ENCODE measurements at regions not wholly inside any gene's neighbourhood (a gene's known extent, or its start where the extent isn't known, plus 50 kb on each side); places are given as distances from the start of the nearest gene placed in this dataset.

DNA sequence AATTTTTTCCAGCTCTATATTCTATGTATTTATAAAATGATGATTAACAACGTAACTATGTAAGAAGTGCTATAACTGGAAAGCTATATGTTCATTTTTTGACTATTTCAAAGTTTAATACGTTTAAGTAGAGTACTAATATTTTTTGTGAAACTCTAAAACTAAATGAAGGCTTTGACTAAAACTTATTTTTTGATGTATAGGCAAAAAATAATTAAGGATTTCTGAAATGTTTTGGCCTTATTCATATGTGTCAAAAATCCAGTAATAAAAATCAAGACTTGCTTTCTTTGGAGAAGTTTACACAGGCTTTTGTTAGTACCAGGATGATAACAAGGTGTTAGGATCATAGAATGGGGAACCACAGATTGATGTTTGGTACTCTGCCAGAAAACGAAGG lies 58.2 kb upstream of the ZEB2 start:
- no peaks in the 10 kb centered on the region for H3F3A ChIP-seq (replicated peaks; ENCODE audit: low read depth)
- no peaks in the 10 kb centered on the region for H3K36me3 ChIP-seq (ENCODE audit: insufficient read depth)
- H4K20me1 ChIP-seq (replicated peaks; ENCODE audit: insufficient read depth), result no peaks in the 10 kb centered on the region
- no peaks in the 10 kb centered on the region for H3K79me2 ChIP-seq (replicated peaks; ENCODE audit: insufficient read depth)
- no peaks in the 10 kb centered on the region for H3K9me2 ChIP-seq (ENCODE audit: insufficient read depth)
- H3K4me1 Mint-ChIP-seq, result peaks cover 34% of the 10 kb centered on the region
- H3K4me3 Mint-ChIP-seq, result no peak overlapping the region
- no peak overlapping the region for H3K27ac ChIP-seq (ENCODE audit: low read depth)
- no peak overlapping the region for H3K4me3 ChIP-seq
- H3K4me2 ChIP-seq, result no peak overlapping the region
- H3K36me3 Mint-ChIP-seq (ENCODE audit: low read depth), result no peaks in the 10 kb centered on the region
- DNase-seq (ENCODE audit: low spot score) (no peak), ATAC-seq (no peak)
- no peaks in the 10 kb centered on the region for H3K9me3 Mint-ChIP-seq
- H3K4me1 ChIP-seq (ENCODE audit: insufficient read depth), result peaks cover 29% of the 10 kb centered on the region
- no peak overlapping the region for H3K27ac Mint-ChIP-seq
- H2AFZ ChIP-seq, result no peak overlapping the region
- TF ChIP-seq EZH2phosphoT487 (IDR thresholded peaks at IDR 0.05; ENCODE audit: unreplicated experiment) (no peak), POLR2AphosphoS5 (IDR thresholded peaks at IDR 0.05; ENCODE audit: low read depth) (no peak), NANOG (IDR thresholded peaks at IDR 0.05; ENCODE audit: borderline replicate concordance) (no peak), JUNB (IDR thresholded peaks at IDR 0.05; ENCODE audit: unreplicated experiment) (no peak), STAT1 (IDR thresholded peaks at IDR 0.05; ENCODE audit: unreplicated experiment) (no peak), CREB1 (CRISPR knock-in tag; IDR thresholded peaks at IDR 0.05; ENCODE audit: low read depth) (no peak), EZH2 (IDR thresholded peaks at IDR 0.05; ENCODE audit: low read depth, unreplicated experiment) (no peak)
- TF ChIP-seq, protein P1, sequence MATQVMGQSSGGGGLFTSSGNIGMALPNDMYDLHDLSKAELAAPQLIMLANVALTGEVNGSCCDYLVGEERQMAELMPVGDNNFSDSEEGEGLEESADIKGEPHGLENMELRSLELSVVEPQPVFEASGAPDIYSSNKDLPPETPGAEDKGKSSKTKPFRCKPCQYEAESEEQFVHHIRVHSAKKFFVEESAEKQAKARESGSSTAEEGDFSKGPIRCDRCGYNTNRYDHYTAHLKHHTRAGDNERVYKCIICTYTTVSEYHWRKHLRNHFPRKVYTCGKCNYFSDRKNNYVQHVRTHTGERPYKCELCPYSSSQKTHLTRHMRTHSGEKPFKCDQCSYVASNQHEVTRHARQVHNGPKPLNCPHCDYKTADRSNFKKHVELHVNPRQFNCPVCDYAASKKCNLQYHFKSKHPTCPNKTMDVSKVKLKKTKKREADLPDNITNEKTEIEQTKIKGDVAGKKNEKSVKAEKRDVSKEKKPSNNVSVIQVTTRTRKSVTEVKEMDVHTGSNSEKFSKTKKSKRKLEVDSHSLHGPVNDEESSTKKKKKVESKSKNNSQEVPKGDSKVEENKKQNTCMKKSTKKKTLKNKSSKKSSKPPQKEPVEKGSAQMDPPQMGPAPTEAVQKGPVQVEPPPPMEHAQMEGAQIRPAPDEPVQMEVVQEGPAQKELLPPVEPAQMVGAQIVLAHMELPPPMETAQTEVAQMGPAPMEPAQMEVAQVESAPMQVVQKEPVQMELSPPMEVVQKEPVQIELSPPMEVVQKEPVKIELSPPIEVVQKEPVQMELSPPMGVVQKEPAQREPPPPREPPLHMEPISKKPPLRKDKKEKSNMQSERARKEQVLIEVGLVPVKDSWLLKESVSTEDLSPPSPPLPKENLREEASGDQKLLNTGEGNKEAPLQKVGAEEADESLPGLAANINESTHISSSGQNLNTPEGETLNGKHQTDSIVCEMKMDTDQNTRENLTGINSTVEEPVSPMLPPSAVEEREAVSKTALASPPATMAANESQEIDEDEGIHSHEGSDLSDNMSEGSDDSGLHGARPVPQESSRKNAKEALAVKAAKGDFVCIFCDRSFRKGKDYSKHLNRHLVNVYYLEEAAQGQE (IDR thresholded peaks at IDR 0.05; ENCODE audit: unreplicated experiment), result no peak
- H3K27me3 ChIP-seq (ENCODE audit: insufficient read depth), result no peaks in the 10 kb centered on the region
- no peaks in the 10 kb centered on the region for H3K27me3 Mint-ChIP-seq (ENCODE audit: insufficient read depth, low read depth, poor library complexity)

DNA sequence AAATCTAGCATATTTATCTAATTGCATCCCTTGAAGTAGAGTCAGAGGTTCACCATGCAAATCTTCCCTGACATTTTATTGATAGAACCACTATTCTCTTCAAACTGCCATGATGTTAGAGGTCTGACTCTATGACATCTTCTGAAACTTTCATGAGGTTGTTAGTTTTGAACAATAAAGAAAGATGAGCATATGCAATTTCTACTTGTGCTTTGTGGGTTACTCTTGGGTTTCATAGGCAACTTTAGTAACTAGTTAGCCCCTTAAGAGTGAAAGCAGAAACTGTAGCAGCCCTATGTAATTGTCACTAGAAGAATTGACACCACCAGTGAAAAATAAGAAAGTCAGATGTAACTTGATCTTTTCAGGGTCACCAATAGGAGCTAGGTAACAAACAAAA lies 53.1 kb upstream of the ZEB2 start:
- no peak overlapping the region for H3K4me2 ChIP-seq
- peaks cover 3% of the 10 kb centered on the region for H3K27me3 Mint-ChIP-seq (ENCODE audit: insufficient read depth, low read depth, poor library complexity)
- H3K36me3 Mint-ChIP-seq (ENCODE audit: low read depth), result no peaks in the 10 kb centered on the region
- H3K4me3 ChIP-seq, result no peak overlapping the region
- H3F3A ChIP-seq (replicated peaks; ENCODE audit: low read depth), result no peaks in the 10 kb centered on the region
- ATAC-seq (no peak), DNase-seq (ENCODE audit: low spot score) (no peak)
- H3K27ac Mint-ChIP-seq, result no peak overlapping the region
- peaks cover 19% of the 10 kb centered on the region; the same call in 2 of the 3 replicates for H3K4me1 Mint-ChIP-seq
- peaks cover 18% of the 10 kb centered on the region for H3K4me1 ChIP-seq (ENCODE audit: insufficient read depth)
- no peak overlapping the region for H3K27ac ChIP-seq (ENCODE audit: low read depth)
- H3K9me2 ChIP-seq (ENCODE audit: insufficient read depth), result no peaks in the 10 kb centered on the region
- H3K79me2 ChIP-seq (replicated peaks; ENCODE audit: insufficient read depth), result no peaks in the 10 kb centered on the region
- H3K36me3 ChIP-seq (ENCODE audit: insufficient read depth), result no peaks in the 10 kb centered on the region
- H3K27me3 ChIP-seq (ENCODE audit: insufficient read depth), result no peaks in the 10 kb centered on the region
- no peaks in the 10 kb centered on the region for H4K20me1 ChIP-seq (replicated peaks; ENCODE audit: insufficient read depth)
- no peak overlapping the region for H2AFZ ChIP-seq
- H3K4me3 Mint-ChIP-seq, result no peak overlapping the region
- H3K9me3 Mint-ChIP-seq, result no peaks in the 10 kb centered on the region; the same call in 2 of the 3 replicates
- TF ChIP-seq EZH2 (IDR thresholded peaks at IDR 0.05; ENCODE audit: low read depth, unreplicated experiment), result no peak
- no peak for TF ChIP-seq POLR2AphosphoS5 (IDR thresholded peaks at IDR 0.05; ENCODE audit: low read depth)
- no peak for TF ChIP-seq CREB1 (CRISPR knock-in tag; IDR thresholded peaks at IDR 0.05; ENCODE audit: low read depth)
- no peak for TF ChIP-seq STAT1 (IDR thresholded peaks at IDR 0.05; ENCODE audit: unreplicated experiment)
- TF ChIP-seq ZNF114 (CRISPR knock-in tag; IDR thresholded peaks at IDR 0.05), result no peak
- no peak for TF ChIP-seq NANOG (IDR thresholded peaks at IDR 0.05; ENCODE audit: borderline replicate concordance)
- TF ChIP-seq, protein P2, sequence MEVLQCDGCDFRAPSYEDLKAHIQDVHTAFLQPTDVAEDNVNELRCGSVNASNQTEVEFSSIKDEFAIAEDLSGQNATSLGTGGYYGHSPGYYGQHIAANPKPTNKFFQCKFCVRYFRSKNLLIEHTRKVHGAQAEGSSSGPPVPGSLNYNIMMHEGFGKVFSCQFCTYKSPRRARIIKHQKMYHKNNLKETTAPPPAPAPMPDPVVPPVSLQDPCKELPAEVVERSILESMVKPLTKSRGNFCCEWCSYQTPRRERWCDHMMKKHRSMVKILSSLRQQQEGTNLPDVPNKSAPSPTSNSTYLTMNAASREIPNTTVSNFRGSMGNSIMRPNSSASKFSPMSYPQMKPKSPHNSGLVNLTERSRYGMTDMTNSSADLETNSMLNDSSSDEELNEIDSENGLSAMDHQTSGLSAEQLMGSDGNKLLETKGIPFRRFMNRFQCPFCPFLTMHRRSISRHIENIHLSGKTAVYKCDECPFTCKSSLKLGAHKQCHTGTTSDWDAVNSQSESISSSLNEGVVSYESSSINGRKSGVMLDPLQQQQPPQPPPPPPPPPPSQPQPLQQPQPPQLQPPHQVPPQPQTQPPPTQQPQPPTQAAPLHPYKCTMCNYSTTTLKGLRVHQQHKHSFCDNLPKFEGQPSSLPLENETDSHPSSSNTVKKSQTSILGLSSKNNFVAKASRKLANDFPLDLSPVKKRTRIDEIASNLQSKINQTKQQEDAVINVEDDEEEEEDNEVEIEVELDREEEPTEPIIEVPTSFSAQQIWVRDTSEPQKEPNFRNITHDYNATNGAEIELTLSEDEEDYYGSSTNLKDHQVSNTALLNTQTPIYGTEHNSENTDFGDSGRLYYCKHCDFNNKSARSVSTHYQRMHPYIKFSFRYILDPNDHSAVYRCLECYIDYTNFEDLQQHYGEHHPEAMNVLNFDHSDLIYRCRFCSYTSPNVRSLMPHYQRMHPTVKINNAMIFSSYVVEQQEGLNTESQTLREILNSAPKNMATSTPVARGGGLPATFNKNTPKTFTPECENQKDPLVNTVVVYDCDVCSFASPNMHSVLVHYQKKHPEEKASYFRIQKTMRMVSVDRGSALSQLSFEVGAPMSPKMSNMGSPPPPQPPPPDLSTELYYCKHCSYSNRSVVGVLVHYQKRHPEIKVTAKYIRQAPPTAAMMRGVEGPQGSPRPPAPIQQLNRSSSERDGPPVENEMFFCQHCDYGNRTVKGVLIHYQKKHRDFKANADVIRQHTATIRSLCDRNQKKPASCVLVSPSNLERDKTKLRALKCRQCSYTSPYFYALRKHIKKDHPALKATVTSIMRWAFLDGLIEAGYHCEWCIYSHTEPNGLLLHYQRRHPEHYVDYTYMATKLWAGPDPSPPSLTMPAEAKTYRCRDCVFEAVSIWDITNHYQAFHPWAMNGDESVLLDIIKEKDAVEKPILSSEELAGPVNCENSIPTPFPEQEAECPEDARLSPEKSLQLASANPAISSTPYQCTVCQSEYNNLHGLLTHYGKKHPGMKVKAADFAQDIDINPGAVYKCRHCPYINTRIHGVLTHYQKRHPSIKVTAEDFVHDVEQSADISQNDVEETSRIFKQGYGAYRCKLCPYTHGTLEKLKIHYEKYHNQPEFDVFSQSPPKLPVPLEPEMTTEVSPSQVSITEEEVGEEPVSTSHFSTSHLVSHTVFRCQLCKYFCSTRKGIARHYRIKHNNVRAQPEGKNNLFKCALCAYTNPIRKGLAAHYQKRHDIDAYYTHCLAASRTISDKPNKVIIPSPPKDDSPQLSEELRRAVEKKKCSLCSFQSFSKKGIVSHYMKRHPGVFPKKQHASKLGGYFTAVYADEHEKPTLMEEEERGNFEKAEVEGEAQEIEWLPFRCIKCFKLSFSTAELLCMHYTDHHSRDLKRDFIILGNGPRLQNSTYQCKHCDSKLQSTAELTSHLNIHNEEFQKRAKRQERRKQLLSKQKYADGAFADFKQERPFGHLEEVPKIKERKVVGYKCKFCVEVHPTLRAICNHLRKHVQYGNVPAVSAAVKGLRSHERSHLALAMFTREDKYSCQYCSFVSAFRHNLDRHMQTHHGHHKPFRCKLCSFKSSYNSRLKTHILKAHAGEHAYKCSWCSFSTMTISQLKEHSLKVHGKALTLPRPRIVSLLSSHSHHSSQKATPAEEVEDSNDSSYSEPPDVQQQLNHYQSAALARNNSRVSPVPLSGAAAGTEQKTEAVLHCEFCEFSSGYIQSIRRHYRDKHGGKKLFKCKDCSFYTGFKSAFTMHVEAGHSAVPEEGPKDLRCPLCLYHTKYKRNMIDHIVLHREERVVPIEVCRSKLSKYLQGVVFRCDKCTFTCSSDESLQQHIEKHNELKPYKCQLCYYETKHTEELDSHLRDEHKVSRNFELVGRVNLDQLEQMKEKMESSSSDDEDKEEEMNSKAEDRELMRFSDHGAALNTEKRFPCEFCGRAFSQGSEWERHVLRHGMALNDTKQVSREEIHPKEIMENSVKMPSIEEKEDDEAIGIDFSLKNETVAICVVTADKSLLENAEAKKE (CRISPR knock-in tag; IDR thresholded peaks at IDR 0.05), result no peak
- TF ChIP-seq JUNB (IDR thresholded peaks at IDR 0.05; ENCODE audit: unreplicated experiment), result no peak
- TF ChIP-seq, protein P3, sequence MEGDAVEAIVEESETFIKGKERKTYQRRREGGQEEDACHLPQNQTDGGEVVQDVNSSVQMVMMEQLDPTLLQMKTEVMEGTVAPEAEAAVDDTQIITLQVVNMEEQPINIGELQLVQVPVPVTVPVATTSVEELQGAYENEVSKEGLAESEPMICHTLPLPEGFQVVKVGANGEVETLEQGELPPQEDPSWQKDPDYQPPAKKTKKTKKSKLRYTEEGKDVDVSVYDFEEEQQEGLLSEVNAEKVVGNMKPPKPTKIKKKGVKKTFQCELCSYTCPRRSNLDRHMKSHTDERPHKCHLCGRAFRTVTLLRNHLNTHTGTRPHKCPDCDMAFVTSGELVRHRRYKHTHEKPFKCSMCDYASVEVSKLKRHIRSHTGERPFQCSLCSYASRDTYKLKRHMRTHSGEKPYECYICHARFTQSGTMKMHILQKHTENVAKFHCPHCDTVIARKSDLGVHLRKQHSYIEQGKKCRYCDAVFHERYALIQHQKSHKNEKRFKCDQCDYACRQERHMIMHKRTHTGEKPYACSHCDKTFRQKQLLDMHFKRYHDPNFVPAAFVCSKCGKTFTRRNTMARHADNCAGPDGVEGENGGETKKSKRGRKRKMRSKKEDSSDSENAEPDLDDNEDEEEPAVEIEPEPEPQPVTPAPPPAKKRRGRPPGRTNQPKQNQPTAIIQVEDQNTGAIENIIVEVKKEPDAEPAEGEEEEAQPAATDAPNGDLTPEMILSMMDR (conservative IDR thresholded peaks at IDR 0.05; ENCODE audit: low read depth in 2 of 2), result no peak

Measured in GM23338 (cell line).